SK-N-SH (cell line): ENCODE measurements at regions not wholly inside any gene's neighbourhood (a gene's known extent, or its start where the extent isn't known, plus 50 kb on each side); places are given as distances from the start of the nearest gene placed in this dataset.

Source experiments
- CTCF ChIA-PET: fragments of 300-600, 350-600 bp; formaldehyde crosslinking; extraction: SDS; loops from one replicate; lab custom pipeline; 2021; lab: Yijun Ruan, JAX
- POLR2A ChIA-PET: fragments of 350-600 bp; sonication (Branson Sonifier 250); formaldehyde crosslinking; extraction: SDS; loops from one replicate; lab custom pipeline; 2020; ENCODE audit warnings: antibody characterized with exemption, inconsistent platforms; lab: Yijun Ruan, JAX
- DNase-seq: peaks from one replicate; pipeline ENCODE4 v3.0.0; 2012
- H2AFZ ChIP-seq: fragments of 200-600 bp; sonication (generic); 2 replicates; pipeline ENCODE4 v1.8.1; 2016; ENCODE audit warnings: antibody characterized with exemption, mild to moderate bottlenecking, low read depth
- H3F3A ChIP-seq: fragments of 200-600 bp; sonication (generic); replicated peaks from 2 replicates; pipeline ENCODE3; 2016; ENCODE audit warnings: antibody characterized with exemption, mild to moderate bottlenecking; ENCODE audit not compliant: insufficient read depth
- H3K27ac ChIP-seq, 2 experiments: fragments of 200-500 bp in 1 of 2; fragments of 200-600 bp in 1 of 2; sonication (Bioruptor generic) in 1 of 2; sonication (generic), shearing (Covaris generic) in 1 of 2; 2 replicates each; pipeline versions ENCODE4 v1.5.1 to v1.6.1; 2014 to 2016; ENCODE audit warnings: low read depth in 2 of 2, inconsistent platforms in 1 of 2, low read length in 1 of 2, mild to moderate bottlenecking in 1 of 2, mixed read lengths in 1 of 2
- H3K27me3 ChIP-seq: fragments of 200-600 bp; sonication (generic), shearing (Covaris generic); 2 replicates; pipeline ENCODE4 v1.6.1; 2016; ENCODE audit warnings: mixed run types; ENCODE audit not compliant: insufficient read depth
- H3K36me3 ChIP-seq, 2 experiments: fragments of 200-500 bp in 1 of 2; fragments of 200-600 bp in 1 of 2; sonication (Bioruptor generic) in 1 of 2; sonication (generic) in 1 of 2; replicated peaks in 1 of 2; 2 replicates each; pipeline versions ENCODE3 to v1.5.1; 2014 to 2016; ENCODE audit warnings: low read length in 1 of 2, mild to moderate bottlenecking in 1 of 2; ENCODE audit not compliant: insufficient read depth in 2 of 2, control insufficient read depth in 1 of 2
- H3K4me1 ChIP-seq, 2 experiments: fragments of 200-500 bp in 1 of 2; fragments of 200-600 bp in 1 of 2; sonication (Bioruptor generic) in 1 of 2; sonication (generic), shearing (Covaris generic) in 1 of 2; 2 replicates each; pipeline versions ENCODE4 v1.5.1 to v1.6.1; 2014 to 2016; ENCODE audit warnings: low read depth in 1 of 2, low read length in 1 of 2, mixed run types in 1 of 2; ENCODE audit not compliant: insufficient read depth in 2 of 2, control insufficient read depth in 1 of 2
- H3K4me2 ChIP-seq: fragments of 200-600 bp; sonication (generic), shearing (Covaris generic); 2 replicates; pipeline ENCODE4 v1.6.1; 2017; ENCODE audit warnings: mixed run types
- H3K4me3 ChIP-seq, 2 experiments: fragments of 200-500 bp in 1 of 2; fragments of 200-600 bp in 1 of 2; sonication (Bioruptor generic) in 1 of 2; sonication (generic), shearing (Covaris generic) in 1 of 2; 2 replicates each; pipeline versions ENCODE4 v1.5.1 to v1.8.1; 2014 to 2016; ENCODE audit warnings: low read depth in 2 of 2, inconsistent platforms in 1 of 2, low read length in 1 of 2, mild to moderate bottlenecking in 1 of 2, mixed read lengths in 1 of 2, moderate library complexity in 1 of 2
- H3K79me2 ChIP-seq: fragments of 200-600 bp; sonication (generic); 2 replicates; pipeline ENCODE4 v1.8.1; 2017; ENCODE audit warnings: mild to moderate bottlenecking; ENCODE audit not compliant: insufficient read depth
- H3K9ac ChIP-seq: fragments of 200-600 bp; sonication (generic); 2 replicates; pipeline ENCODE4 v1.6.1; 2017; ENCODE audit warnings: mixed run types
- H3K9me2 ChIP-seq: fragments of 200-600 bp; sonication (generic); 2 replicates; pipeline ENCODE4 v1.6.1; 2017; ENCODE audit warnings: mixed run types
- H3K9me3 ChIP-seq: fragments of 200-600 bp; sonication (generic); 2 replicates; pipeline ENCODE4 v1.6.1; 2017; ENCODE audit warnings: mixed run types, mild to moderate bottlenecking, moderate library complexity
- H4K20me1 ChIP-seq: fragments of 200-600 bp; sonication (generic); 2 replicates; pipeline ENCODE4 v1.6.1; 2017; ENCODE audit warnings: mild to moderate bottlenecking, mixed run types; ENCODE audit not compliant: insufficient read depth
- CHD2 ChIP-seq: fragments of 150-350 bp; IDR thresholded peaks from 2 replicates; pipeline ENCODE4 v1.6.1; 2018; ENCODE audit warnings: low read length; ENCODE audit not compliant: partially characterized antibody
- ELF1 ChIP-seq: IDR thresholded peaks from 2 replicates; pipeline ENCODE4 v1.4.0; 2012
- FOSL2 ChIP-seq: IDR thresholded peaks from 2 replicates; pipeline ENCODE4 v1.4.0; 2012; ENCODE audit warnings: low read depth, mild to moderate bottlenecking, moderate library complexity, borderline replicate concordance
- FOXM1 ChIP-seq: IDR thresholded peaks from 2 replicates; pipeline ENCODE4 v1.4.0; 2012; ENCODE audit warnings: low read depth, mild to moderate bottlenecking
- IRF3 ChIP-seq: fragments of 150-350 bp; IDR thresholded peaks from 2 replicates; pipeline ENCODE4 v1.6.1; 2016; ENCODE audit warnings: mild to moderate bottlenecking, low read depth, low read length
- NFIC ChIP-seq: IDR thresholded peaks from 2 replicates; pipeline ENCODE4 v1.4.0; 2012; ENCODE audit warnings: borderline replicate concordance
- NRF1 ChIP-seq: IDR thresholded peaks from 2 replicates; pipeline ENCODE4 v1.6.1; 2012; ENCODE audit warnings: low read depth, mild to moderate bottlenecking, low read length
- PBX3 ChIP-seq: IDR thresholded peaks from 2 replicates; pipeline ENCODE4; 2012
- RAD21 ChIP-seq: IDR thresholded peaks from 2 replicates; pipeline ENCODE4 v1.6.1; 2012; ENCODE audit warnings: mild to moderate bottlenecking, low read length
- RXRA ChIP-seq: IDR thresholded peaks from 2 replicates; pipeline ENCODE4 v1.4.0; 2012; ENCODE audit warnings: low read depth, mild to moderate bottlenecking, borderline replicate concordance
- SMC3 ChIP-seq: IDR thresholded peaks from 2 replicates; pipeline ENCODE4 v1.6.1; 2012; ENCODE audit warnings: low read depth, low read length, improper control_type of control experiment
- TCF12 ChIP-seq: IDR thresholded peaks from 2 replicates; pipeline ENCODE4 v1.4.0; 2012
- TEAD4 ChIP-seq: IDR thresholded peaks from 2 replicates; pipeline ENCODE4 v1.4.0; 2012; ENCODE audit warnings: mild to moderate bottlenecking, borderline replicate concordance; ENCODE audit not compliant: insufficient read depth
- YY1 ChIP-seq: IDR thresholded peaks from 2 replicates; pipeline ENCODE4 v1.4.0; 2012; ENCODE audit warnings: low read depth, mild to moderate bottlenecking
- ZBTB33 ChIP-seq: IDR thresholded peaks from 2 replicates; pipeline ENCODE4 v1.4.0; 2012; ENCODE audit warnings: low read depth, borderline replicate concordance
- WGBS: methylation state at CpG from one replicate; pipeline ENCODE4 v1.1.6; 2017; ENCODE audit warnings: low lambda C conversion rate; 5-methylcytosine and 5-hydroxymethylcytosine counted together
- TF ChIP-seq, protein P1 (sequence below): IDR thresholded peaks from 2 replicates; pipeline ENCODE4 v1.6.1; 2012; ENCODE audit warnings: mild to moderate bottlenecking, low read depth, low read length, moderate library complexity
- TF ChIP-seq, protein P2 (sequence below): fragments of 150-350 bp; IDR thresholded peaks from 2 replicates; pipeline ENCODE4 v1.6.1; 2017; ENCODE audit warnings: antibody characterized with exemption, low read length, low read depth, borderline replicate concordance
- TF ChIP-seq, protein P3 (sequence below): fragments of 200-600 bp; sonication (generic); IDR thresholded peaks from 2 replicates; pipeline ENCODE4 v1.6.1; 2017; ENCODE audit warnings: antibody characterized with exemption, mild to moderate bottlenecking, moderate library complexity

GRCh38 chr1:244273845-244274619 is 177.7 kb downstream of the ADSS2 start (continued):
- TF ChIP-seq, protein P1, sequence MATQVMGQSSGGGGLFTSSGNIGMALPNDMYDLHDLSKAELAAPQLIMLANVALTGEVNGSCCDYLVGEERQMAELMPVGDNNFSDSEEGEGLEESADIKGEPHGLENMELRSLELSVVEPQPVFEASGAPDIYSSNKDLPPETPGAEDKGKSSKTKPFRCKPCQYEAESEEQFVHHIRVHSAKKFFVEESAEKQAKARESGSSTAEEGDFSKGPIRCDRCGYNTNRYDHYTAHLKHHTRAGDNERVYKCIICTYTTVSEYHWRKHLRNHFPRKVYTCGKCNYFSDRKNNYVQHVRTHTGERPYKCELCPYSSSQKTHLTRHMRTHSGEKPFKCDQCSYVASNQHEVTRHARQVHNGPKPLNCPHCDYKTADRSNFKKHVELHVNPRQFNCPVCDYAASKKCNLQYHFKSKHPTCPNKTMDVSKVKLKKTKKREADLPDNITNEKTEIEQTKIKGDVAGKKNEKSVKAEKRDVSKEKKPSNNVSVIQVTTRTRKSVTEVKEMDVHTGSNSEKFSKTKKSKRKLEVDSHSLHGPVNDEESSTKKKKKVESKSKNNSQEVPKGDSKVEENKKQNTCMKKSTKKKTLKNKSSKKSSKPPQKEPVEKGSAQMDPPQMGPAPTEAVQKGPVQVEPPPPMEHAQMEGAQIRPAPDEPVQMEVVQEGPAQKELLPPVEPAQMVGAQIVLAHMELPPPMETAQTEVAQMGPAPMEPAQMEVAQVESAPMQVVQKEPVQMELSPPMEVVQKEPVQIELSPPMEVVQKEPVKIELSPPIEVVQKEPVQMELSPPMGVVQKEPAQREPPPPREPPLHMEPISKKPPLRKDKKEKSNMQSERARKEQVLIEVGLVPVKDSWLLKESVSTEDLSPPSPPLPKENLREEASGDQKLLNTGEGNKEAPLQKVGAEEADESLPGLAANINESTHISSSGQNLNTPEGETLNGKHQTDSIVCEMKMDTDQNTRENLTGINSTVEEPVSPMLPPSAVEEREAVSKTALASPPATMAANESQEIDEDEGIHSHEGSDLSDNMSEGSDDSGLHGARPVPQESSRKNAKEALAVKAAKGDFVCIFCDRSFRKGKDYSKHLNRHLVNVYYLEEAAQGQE: no peak
- TF ChIP-seq, protein P2, sequence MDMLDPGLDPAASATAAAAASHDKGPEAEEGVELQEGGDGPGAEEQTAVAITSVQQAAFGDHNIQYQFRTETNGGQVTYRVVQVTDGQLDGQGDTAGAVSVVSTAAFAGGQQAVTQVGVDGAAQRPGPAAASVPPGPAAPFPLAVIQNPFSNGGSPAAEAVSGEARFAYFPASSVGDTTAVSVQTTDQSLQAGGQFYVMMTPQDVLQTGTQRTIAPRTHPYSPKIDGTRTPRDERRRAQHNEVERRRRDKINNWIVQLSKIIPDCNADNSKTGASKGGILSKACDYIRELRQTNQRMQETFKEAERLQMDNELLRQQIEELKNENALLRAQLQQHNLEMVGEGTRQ: no peak
- TF ChIP-seq NFIC: peak; percentile 97
- TF ChIP-seq ZBTB33: peak; percentile 77; the same call in 1 of the 2 replicates
- no peak for TF ChIP-seq RAD21
- no peak; the same call in 1 of the 2 replicates for TF ChIP-seq SMC3
- TF ChIP-seq CHD2: no peak

DNA sequence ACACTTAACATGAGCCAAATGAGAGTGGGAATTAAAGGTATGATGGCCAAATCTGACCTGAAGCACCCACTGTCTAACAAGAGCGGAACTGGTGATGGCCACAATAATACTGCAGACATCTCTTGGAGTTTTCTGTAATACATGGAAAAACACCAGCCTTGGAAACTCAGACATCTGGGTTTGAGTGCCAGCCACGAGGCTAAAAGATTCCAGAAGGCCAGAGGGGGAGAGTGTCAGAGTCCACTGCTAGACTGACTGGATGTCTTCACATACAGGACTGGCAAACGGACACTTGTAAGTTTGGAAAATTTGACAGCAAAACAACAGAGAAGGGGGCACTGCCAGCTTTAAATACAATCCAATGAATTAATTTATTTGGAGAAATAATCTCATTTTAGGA is 175.1 kb downstream of the ADSS2 start:
- no peaks in the 10 kb centered on the region for H3K79me2 ChIP-seq
- no peak for DNase-seq
- H3K4me3 ChIP-seq: no peak overlapping the region
- no peaks in the 10 kb centered on the region for H3K9me2 ChIP-seq
- H3K9ac ChIP-seq: no peak overlapping the region
- H3K4me2 ChIP-seq: no peak overlapping the region
- WGBS: 31% methylated on average over 3 of the region's 3 CpGs
- ChIA-PET CTCF (interaction anchor here (1.5 kb wide), 1 partner anchor 22 kb away, joined by 3 read pairs; no protein-coding TSS in a partner anchor), POLR2A (no interaction called here)
- H3K9me3 ChIP-seq: no peaks in the 10 kb centered on the region
- no peaks in the 10 kb centered on the region for H3K36me3 ChIP-seq
- no peak overlapping the region for H3K27ac ChIP-seq
- no peak overlapping the region for H2AFZ ChIP-seq
- H3K4me1 ChIP-seq: peaks cover 9 to 12% of the 10 kb centered on the region in 2 experiments
- H3K27me3 ChIP-seq: no peaks in the 10 kb centered on the region
- peaks cover 22% of the 10 kb centered on the region for H3F3A ChIP-seq
- no peaks in the 10 kb centered on the region for H4K20me1 ChIP-seq
- TF ChIP-seq, protein P2: no peak
- TF ChIP-seq RAD21: no peak
- no peak for TF ChIP-seq NFIC
- no peak for TF ChIP-seq RXRA
- no peak for TF ChIP-seq ELF1
- TF ChIP-seq YY1: no peak
- no peak for TF ChIP-seq CHD2
- TF ChIP-seq PBX3: no peak
- no peak for TF ChIP-seq FOSL2
- TF ChIP-seq IRF3: no peak
- no peak for TF ChIP-seq TCF12
- TF ChIP-seq, protein P3, sequence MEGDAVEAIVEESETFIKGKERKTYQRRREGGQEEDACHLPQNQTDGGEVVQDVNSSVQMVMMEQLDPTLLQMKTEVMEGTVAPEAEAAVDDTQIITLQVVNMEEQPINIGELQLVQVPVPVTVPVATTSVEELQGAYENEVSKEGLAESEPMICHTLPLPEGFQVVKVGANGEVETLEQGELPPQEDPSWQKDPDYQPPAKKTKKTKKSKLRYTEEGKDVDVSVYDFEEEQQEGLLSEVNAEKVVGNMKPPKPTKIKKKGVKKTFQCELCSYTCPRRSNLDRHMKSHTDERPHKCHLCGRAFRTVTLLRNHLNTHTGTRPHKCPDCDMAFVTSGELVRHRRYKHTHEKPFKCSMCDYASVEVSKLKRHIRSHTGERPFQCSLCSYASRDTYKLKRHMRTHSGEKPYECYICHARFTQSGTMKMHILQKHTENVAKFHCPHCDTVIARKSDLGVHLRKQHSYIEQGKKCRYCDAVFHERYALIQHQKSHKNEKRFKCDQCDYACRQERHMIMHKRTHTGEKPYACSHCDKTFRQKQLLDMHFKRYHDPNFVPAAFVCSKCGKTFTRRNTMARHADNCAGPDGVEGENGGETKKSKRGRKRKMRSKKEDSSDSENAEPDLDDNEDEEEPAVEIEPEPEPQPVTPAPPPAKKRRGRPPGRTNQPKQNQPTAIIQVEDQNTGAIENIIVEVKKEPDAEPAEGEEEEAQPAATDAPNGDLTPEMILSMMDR: no peak
- TF ChIP-seq NRF1: no peak
- TF ChIP-seq FOXM1: no peak
- no peak for TF ChIP-seq TEAD4
